GM12878 (cell line): ENCODE measurements at regions not wholly inside any gene's neighbourhood (a gene's known extent, or its start where the extent isn't known, plus 50 kb on each side); places are given as distances from the start of the nearest gene placed in this dataset.

ENCODE experiments used
- CEBPZ ChIP-seq: fragments of 150-350 bp; IDR thresholded peaks from 2 replicates; pipeline ENCODE4 v1.6.1; 2016; ENCODE audit warnings: low read depth, low read length
- CTCF ChIP-seq, 3 experiments: IDR thresholded peaks in 2 of 3; conservative IDR thresholded peaks in 1 of 3; 2 replicates each; pipeline ENCODE4 v1.5.1; 2011; ENCODE audit warnings: low read depth in 3 of 3, low read length in 3 of 3, mild to moderate bottlenecking in 3 of 3, control low read depth in 2 of 3, moderate library complexity in 2 of 3, inconsistent platforms in 1 of 3, mixed read lengths in 1 of 3; ENCODE audit not compliant: control insufficient read depth in 2 of 3, insufficient read depth in 1 of 3; ENCODE audit errors: extremely low read depth in 1 of 3
- HDAC2 ChIP-seq: fragments of 200-600 bp; sonication (generic); IDR thresholded peaks from 2 replicates; pipeline ENCODE4 v1.6.1; 2017
- HDAC6 ChIP-seq: fragments of 200-600 bp; sonication (generic); IDR thresholded peaks from one replicate; pipeline ENCODE4 v1.8.0; 2017; ENCODE audit warnings: antibody characterized with exemption; ENCODE audit not compliant: unreplicated experiment
- MLLT1 ChIP-seq: fragments of 450-650 bp; IDR thresholded peaks from 2 replicates; pipeline ENCODE4 v1.6.1; 2016; ENCODE audit warnings: mild to moderate bottlenecking
- NR2F1 ChIP-seq: fragments of 450-650 bp; conservative IDR thresholded peaks from 2 replicates; pipeline ENCODE4 v1.6.1; 2017; ENCODE audit warnings: mild to moderate bottlenecking
- TAF1 ChIP-seq: IDR thresholded peaks from 2 replicates; pipeline ENCODE4 v1.6.1; 2011; ENCODE audit warnings: mild to moderate bottlenecking, low read depth, low read length, borderline replicate concordance
- ZNF207 ChIP-seq: fragments of 450-650 bp; IDR thresholded peaks from 2 replicates; pipeline ENCODE4 v1.6.1; 2014; ENCODE audit warnings: antibody characterized with exemption, mild to moderate bottlenecking, borderline replicate concordance
- ZNF274 ChIP-seq: IDR thresholded peaks from one replicate; pipeline ENCODE4 v1.8.0; 2011; ENCODE audit not compliant: insufficient read length, insufficient read depth

GRCh38 chr10:106378251-106378650 is 786.3 kb downstream of the SORCS1 start:
- no peak for TF ChIP-seq HDAC2
- TF ChIP-seq ZNF207 = no peak
- no peak for TF ChIP-seq HDAC6
- no peak for TF ChIP-seq CEBPZ
- no peak for TF ChIP-seq NR2F1
- no peak for TF ChIP-seq TAF1
- no peak for TF ChIP-seq MLLT1
- no peak for TF ChIP-seq ZNF274
- TF ChIP-seq CTCF (IDR thresholded peaks at IDR 0.05 in 2 of 3, conservative IDR thresholded peaks at IDR 0.05 in 1 of 3; ENCODE audit: control insufficient read depth in 2 of 3, extremely low read depth in 1 of 3, insufficient read depth in 1 of 3, low read depth in 3 of 3, low read length in 3 of 3) = no peak
